NCI-H1092 treated with DMSO at 0.1 percent for 48 hours (cell line): ENCODE measurements at regions not wholly inside any gene's neighbourhood (a gene's known extent, or its start where the extent isn't known, plus 50 kb on each side); places are given as distances from the start of the nearest gene placed in this dataset.

Experiments used
- DNase-seq: peaks from one replicate; lab custom pipeline; 2025; lab: John Stamatoyannopoulos, UW

DNA sequence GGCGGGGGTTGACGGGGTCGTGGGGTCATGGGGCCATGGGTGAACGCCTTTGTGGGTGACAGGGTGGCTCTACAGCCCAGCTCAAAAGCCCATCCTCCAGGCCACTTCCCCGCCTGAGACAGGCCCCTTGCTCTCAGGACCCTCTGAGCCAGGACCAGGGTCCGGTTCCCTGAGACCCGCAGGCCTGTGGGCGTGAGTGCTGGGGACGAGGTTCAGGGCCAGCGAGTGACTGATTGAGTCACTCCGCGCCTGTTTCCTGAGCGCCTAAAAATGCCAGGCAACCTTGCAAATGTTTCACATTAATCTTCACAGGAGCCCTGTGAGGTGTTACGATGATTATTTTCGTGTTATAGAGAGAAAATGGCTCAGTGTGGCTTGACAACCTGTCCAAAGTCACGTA, 97.8 kb downstream of the ZNF674 start:
- DNase-seq, result no peak

DNA sequence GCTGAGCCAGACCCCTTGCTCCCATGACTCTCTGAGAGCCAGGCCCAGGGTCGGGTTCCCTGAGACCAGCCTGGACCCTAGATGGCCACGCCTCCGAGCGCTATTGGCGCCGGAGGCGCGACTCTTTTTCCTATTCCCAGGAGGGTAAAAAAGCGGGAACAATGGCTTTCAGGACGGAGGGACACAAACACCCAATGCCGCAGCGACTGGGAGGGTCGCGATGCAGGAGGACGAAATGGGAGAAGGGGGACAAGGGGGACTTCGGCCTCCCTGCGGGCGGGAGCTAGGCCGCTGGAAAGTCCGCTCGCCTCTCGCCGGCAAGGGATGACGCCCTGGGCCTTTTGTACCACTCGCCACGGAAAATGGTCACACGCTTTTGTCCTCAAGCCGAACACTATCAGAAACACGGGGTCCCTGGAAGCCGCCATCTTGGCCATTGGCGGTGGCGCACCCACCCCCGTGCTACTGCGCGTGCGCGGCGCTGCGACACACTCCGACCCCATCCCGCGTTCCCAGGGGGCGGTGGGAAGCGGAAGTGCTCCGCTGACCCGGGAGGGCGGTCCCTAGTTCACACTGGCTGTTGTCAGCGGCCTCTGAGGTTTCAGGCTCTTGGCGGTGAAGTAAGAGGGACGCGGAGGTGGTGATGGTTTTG, 98.4 kb downstream of the ZNF674 start:
- peak; percentile 84 for DNase-seq

DNA sequence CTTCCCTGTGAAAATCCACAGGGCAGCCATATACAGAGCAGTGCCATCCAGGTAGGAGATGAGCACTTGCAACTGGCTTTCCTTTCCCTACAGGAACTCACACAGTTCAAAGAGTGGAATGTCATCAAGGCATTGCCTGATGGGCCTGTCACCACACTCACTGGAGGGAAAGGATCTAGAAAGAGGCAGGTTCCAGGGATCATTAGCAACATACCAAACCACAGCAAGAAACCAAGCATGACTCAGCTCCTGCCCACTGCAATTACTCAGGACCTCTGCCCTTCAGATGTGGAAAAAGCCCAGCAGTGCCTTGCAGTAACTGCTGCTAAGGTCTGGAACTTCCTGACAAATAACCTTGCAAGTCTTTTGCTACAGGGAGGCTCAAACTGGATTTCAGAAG, 101.2 kb downstream of the ZNF674 start:
- no peak for DNase-seq

DNA sequence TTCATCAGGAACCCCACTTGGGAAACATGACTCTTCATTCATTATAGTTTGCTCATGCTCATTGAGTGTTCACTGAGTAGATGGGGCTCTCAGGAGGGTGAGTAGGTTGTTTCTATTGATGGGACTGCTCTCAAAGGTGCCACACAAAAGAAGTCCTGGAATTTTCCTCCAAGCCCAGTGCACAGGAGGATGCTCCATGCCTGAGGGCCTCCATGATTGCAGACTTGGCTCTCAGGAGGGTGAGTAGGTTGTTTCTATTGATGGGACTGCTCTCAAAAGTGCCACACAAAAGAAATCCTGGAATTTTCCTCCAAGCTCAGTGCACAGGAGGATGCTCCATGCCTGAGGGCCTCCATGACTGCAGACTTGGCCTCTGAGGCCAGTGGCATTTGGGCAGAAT, 108.5 kb downstream of the ZNF674 start:
- DNase-seq, result no peak

DNA sequence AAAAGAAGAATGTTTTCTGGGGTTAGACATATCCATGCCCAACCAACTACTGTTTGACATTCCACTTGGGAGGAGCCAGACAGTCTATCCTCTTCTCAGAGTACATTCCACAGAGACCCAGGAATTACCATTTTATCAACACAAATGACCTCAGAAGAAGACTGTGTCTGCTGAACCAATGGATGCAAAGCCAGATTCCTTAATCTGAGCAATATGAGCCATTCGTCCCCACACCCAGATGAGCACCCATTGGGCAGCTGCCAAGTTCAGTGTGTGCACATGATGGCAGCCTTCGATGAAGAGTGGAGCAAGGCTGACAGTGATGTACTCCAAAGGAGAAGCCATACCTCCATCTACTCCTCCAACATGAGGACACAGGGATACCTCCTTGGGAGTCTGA, 111.3 kb downstream of the ZNF674 start:
- no peak for DNase-seq

DNA sequence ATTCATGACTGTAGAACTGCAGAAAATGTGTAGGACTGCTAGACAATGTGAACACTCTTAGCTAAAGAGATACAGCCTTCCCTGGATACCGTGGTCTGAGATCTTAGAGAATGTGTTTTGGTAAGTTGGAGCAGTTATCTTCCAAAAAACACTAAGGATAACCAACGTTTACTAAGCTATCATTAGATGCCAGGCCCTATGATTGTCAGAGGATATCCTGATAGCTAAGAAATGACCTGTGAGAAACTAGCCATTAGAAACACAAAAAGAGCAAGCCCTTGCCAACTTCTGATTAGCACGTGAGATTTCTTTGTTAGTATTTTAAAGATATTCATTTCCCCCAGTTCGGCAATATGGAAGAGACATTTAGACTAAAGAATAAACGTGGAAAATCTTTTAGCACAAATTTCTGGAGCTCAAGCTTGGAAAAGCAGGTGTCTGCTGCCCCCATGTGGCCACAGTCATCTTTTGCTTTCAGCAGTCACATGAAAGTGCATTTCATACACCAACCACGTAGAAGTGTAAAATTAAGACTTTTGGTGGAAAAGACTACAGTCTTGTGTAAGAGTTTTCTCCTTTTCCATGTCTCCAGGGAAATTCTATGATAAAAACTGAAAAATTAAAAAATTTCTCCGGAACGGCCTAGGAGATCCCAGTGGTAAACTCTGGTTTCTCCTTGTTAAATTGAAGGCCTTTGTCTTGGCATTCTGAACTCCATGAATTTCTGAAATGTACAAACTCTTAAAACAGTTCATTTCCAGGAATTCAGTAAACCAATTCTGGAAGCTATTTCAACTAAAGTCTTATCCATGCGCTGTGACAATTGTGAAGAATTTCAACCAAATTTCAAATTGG, 136.4 kb downstream of the ZNF674 start:
- DNase-seq, result peak; percentile 16

DNA sequence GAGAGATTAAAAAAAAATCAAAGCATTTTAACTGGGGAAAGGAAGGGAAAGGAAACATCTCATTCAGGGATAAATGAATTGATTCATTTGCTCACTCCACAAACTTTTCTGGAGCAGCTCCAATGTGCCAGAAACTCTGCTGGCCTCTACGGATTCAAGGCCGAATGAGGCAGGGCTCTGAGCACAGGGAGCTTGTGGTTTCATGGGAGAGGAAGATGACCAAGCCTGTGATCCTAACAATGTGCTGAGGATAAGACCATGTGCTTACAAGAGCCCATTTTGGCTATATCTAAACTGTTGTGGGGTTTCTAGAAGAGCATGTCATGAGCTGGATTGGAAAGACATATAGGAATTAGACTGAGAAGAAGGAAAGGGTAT, 137.5 kb downstream of the ZNF674 start:
- DNase-seq, result no peak

DNA sequence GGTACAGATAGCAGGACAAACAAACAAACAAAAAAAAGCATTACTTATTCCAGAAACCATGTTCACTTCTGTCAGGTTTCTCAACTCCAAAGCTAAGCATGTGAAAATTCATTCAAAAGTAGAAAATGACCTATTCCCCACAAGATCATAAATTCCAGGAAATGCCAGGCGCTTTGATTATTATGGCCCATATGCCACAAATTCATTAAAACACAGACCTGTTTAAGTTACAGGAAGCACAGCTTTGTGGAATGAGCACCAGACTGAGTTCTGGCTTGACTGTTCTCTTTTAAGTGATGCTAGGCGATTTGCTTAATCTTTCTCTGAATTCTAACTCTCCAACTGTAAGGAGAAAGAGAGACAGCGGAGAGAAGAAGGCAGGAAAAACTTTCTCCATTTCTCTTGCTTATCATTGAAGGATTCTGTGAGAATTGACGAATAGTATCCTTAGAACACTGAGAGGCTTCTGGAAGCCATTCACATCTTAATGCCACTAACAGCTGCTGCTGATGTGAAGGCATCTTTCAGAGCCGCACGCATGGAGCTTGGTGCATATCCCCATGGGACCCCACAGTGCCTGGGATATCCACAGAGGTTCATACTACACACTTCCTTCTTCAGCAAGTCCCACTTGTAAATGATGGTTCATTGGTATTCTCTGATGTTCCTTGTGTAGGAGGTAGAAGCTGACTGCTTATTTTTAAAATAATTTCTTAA, 138.0 kb downstream of the ZNF674 start:
- no peak for DNase-seq

DNA sequence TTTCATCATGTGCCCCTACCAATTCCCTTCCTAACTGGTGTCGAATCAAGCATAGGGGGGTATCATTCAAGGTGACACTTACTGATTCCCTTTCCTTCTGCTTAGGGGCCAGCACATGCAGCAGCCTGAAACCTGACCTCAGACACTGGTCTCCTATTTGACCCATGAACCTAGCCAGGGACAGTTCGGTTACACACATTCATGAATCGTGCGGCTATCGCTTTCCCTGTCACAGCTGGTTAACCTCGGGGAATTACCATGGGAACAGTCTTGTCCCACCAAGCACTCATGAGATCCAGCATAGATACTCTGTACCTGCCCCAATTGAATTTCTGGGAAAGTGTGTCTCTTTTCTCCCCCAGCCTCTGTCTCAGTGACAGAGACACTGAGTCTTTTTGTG, 140.4 kb downstream of the ZNF674 start:
- DNase-seq, result no peak

DNA sequence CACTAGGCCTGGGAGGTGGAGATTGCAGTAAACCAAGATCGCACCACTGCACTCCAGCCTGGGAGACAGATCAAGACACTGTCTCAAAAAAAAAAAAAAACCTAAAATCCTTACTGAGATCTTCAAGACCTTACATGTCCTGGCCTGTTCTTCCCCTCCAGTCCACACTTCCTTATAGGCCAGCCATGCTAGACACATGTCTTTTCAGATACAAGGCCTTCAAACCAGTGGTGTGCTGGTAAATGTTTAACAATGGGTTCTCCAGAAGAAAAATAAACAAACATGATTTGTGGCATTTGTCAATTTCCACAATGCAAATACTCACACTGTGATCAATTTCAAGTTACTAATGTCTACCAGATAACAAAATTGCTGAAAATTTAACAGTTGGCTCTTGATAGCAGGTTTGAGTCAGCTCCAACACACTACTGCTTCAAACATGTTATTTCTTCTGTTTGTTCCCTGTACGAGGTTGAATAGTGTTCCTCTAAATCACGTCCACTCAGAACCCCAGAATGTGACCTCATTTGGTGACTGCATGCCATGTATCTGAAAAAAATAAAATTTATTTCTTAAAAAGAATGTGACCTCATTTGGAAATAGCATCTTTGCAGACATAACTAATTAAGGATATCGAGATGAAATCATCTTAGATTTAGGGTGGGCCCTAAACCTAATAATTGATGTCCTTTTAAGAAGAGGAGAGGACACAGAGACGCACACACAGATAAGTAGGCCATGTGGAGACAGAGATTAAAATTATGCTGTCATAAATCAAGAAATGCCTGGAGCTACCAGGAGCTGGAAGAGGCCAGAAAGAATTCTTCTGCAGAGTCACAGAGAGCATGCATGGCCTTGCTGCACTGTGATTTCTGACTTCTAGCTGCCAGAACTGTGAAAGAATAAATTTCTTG, 144.4 kb downstream of the ZNF674 start:
- no peak for DNase-seq

DNA sequence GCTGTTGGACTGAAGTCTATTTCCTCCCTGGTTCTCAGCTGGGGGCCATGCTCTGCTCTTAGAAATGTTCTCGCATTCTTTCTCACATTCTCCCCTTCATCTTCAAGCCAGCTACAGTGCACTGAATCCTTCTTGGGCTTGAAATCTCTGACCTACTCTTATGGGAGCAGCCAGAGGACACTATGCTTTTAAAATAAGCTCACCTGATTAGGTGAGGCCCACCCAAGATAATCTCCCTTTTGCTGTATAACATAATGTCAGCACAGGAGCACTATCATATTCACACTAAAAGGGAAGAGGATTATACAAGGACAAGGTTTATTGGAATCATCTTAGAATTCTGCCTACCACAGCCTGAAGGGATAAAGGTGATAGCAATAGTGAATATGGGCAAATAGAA, 146.3 kb downstream of the ZNF674 start:
- no peak for DNase-seq

DNA sequence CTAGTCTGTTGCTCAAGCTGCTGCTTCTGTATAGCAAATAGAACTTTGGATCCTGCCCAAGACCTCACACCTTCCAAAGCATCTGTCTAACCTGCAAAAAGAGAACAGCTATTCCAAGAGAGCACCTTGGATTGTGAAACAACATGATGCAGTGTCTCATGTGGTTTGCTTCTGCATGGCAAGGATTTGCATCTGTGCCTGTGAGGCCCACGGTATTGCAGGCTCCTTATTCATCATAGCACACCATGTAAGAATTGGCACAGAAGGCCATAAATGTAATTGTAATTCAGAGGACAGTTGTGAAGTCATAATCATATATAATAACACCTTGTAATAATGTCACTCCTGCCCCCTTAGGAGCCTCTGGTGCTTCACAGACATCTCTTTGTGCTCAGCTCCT, 147.1 kb downstream of the ZNF674 start:
- DNase-seq, result no peak

DNA sequence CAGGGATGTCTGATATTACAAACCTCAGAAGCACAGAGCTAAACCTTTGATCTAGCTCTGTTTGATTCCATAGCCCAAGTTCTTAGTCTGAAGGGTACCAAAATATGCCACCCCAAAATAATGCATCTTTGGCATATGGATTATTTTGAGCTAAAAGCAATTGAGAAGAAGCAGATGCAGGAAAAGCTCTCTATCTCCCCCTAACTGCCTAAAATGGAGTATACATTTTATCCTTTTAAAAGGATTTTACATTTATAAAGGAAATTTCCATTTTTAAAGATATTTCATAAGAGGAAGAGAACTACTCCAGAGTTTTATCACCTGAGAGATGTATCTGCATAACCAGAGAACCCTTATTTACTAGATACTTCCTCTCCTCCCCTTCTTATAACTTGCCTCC, 158.7 kb downstream of the ZNF674 start:
- DNase-seq, result no peak

DNA sequence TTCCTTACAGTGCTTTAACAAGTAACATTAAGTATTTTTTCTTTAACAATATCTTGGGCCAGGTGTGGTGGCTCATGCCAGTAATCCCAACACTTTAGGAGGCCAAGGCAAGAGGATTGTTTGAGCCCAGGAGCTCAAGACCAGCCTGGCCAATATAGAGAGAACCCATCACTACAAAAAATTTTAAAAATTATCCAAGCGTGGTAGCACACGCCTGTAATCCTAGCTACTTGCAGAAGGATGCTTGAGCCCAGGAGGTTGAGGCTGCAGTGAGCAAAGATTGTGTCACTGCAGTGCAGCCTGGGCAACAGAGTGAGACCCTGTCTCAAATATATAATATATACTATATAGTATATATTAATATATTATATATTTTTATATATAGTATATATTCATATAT, 162.2 kb downstream of the ZNF674 start:
- no peak for DNase-seq

DNA sequence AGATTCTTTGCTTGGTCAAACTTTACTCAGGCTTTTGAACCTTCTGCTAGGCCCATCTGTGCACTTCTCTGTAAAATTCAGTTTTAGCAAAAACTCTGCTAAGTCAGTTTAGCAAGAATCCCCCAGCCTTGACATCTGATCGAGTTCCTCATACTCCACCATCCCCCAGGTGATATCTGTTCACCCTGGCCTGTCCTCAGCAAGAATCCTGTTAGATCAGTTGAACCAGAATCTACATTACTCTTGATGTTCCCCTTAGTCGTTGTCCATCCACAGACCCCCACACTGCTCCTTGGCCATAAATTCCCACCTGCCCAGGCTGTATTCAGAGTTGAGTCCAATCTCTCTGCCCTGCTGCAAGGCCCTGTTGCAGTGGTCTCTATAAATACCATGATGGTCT, 162.6 kb downstream of the ZNF674 start:
- no peak for DNase-seq

DNA sequence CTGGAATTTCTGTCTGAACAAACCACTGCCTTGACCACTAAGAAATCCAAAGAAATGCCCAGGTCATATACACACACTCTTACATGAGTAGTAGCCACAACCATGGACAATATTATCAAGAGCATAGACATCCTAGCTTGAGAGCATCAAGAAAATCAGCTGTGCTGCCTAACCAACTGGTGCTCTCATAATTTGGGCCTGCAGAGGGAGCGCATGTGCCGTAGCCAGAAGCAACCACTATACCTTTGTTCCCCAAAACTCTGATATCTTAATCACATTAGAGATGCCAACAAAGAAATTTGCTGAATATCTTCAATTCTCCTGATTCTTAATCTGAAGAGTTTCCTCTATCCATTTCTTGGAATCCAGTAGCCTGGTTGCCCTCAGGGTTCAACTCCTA, 163.6 kb downstream of the ZNF674 start:
- peak; percentile 14 for DNase-seq

DNA sequence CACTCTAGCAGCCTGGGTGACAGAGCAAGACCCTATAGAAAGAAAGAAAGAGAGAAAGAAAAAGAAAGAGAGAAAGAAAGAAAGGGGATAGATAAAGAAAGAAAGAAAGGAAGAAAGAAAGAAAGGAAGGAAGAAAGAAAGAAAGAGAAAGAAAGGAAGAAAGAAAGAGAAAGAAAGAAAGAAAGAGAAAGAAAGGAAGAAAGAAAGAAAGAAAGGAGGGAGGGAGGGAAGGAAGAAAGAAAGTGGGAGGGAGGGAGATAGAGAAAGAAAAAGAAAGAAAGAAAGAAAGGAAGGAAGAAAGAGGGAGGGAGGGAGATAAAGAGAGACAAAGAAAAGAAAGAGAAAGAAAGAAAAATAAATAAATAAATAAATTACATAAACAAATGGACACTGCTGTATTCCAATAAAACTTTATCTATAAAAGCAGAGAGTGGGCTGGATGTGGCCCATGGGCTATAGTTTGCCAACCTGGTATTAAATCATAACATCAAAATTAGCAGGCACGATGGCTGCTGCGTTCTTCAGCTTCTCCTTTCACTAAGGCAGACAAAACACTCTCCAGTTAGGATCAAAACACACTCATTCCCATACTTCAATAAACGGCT, 165.0 kb downstream of the ZNF674 start:
- no peak for DNase-seq

DNA sequence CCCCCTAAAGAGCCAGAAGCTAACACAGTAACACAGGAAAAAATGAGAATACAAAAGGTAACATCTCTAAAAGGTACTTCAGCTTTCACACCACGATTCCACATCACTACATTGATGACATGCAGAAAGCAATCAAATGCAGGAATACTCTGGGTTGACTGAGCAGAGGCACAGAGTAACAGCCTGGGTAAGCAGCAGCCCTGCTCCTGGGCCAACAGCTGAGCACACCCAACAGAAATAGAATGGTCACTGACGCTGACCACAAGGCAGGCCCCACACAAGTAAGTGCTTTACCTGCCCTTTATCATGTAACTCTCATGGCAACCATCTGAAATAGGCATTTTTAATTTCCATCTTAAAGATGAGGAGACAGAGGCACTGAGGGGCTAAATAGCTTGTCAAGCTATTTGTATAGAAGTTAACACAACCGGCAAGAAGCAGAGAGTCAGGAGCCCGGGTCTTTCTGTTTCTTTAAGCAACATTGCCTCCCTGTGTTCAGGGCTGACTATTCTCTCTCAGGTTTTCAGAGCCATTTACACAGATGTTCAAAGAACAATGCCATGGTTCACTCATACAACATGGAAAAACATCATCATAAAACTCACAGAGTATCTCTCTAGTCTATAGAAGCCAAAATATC, 168.9 kb downstream of the ZNF674 start:
- DNase-seq, result peak; percentile 45

DNA sequence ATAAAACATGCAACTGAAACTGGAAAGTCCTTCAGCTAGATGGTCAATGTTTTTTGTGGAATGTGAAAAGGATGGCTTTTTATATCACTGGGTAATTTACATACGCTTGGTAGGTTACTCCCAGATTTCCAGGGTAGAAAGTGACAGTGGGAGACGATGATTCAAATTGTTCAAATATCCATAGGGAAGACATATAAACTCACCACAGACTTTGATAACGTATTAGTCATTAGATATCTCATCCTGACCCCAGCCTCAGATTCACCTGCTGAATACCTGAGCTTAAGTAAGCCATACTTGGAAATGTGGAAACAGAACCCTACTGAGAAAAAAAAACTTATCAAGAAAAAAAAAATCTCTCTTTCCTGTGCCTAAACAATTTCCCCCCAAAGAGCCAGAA, 169.4 kb downstream of the ZNF674 start:
- DNase-seq, result no peak

DNA sequence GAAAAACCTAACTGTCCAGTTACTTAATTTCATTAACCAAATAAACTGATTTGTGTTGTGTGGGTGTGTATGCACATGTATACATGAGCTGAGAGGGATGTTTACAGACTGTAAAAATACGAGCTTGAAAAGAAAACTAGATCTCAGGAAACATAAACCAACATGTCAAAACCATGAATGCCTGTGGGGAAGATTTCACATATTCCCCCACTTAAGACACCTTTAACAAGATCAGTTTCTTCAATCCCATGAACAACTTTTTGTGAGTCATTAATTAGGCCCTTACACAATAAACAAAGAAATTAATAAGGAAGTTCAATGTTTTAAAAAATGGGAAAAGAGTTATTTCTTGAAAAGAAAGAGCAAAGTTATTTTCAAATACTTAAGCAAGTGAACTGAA, 170.8 kb downstream of the ZNF674 start:
- DNase-seq, result no peak

DNA sequence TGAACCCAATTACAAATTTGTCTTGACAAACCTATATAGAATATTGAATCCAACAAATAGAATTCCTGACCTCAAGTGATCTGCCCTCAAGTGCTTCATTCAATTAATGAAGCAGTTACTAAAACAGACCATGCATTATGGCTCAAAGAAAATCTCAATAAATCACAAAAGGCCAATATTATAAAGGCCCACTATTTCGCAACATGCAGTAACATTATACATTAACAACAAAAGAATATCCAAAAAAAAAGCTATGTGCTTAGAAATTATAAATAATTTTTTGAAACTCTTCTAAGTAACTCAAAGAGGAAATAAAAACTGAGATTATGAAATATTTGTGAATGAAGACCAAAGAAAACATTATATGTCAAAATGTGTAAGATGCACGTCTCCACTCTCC, 177.7 kb downstream of the ZNF674 start:
- DNase-seq, result no peak
